ENCODE measurements at regions not wholly inside any gene's neighbourhood (a gene's known extent, or its start where the extent isn't known, plus 50 kb on each side); places are given as distances from the start of the nearest gene placed in this dataset.
"Not testable (repeated sequence)": the region's sequence is repeated elsewhere in the genome, so short reads cannot be mapped to it uniquely, and the experiment has no call there.

DNA sequence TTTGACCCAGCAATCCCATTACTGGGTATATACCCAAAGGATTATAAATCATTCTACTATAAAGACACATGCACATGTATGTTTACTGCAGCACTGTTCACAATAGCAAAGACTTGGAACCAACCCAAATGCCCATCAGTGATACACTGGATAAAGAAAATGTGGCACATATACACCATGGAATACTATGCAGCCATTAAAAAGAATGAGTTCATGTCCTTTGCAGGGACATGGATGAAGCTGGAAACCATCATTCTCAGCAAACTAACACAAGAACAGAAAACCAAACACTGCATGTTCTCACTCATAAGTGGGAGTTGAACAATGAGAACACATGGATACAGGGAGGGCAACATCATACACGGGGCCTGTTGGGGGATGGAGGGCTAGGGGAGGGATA is 104.3 kb downstream of the ANKRD18B start:
- TF ChIP-seq, protein P1, sequence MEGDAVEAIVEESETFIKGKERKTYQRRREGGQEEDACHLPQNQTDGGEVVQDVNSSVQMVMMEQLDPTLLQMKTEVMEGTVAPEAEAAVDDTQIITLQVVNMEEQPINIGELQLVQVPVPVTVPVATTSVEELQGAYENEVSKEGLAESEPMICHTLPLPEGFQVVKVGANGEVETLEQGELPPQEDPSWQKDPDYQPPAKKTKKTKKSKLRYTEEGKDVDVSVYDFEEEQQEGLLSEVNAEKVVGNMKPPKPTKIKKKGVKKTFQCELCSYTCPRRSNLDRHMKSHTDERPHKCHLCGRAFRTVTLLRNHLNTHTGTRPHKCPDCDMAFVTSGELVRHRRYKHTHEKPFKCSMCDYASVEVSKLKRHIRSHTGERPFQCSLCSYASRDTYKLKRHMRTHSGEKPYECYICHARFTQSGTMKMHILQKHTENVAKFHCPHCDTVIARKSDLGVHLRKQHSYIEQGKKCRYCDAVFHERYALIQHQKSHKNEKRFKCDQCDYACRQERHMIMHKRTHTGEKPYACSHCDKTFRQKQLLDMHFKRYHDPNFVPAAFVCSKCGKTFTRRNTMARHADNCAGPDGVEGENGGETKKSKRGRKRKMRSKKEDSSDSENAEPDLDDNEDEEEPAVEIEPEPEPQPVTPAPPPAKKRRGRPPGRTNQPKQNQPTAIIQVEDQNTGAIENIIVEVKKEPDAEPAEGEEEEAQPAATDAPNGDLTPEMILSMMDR (IDR thresholded peaks at IDR 0.05; ENCODE audit: low read length), result not testable (repeated sequence)
- TF ChIP-seq EZH2 (optimal IDR thresholded peaks at IDR 0.05; ENCODE audit: low read depth, low read length), result not testable (repeated sequence)

Measured in MM.1S (cell line).